Activated CD4-positive, alpha-beta T cell treated with anti-CD3 and anti-CD28 coated beads, Interleukin-2, amount 10 ng/mL, durations not matched to agents 24 days and 14 days (primary cell): ENCODE measurements at regions not wholly inside any gene's neighbourhood (a gene's known extent, or its start where the extent isn't known, plus 50 kb on each side); places are given as distances from the start of the nearest gene placed in this dataset.
"Not testable (repeated sequence)": the region's sequence is repeated elsewhere in the genome, so short reads cannot be mapped to it uniquely, and the experiment has no call there.

Experiments
- DNase-seq: peaks from one replicate; pipeline ENCODE4 v3.0.0; 2022
- H3K27ac Mint-ChIP-seq: one replicate; pipeline ENCODE4 v1.8.0; 2022; ENCODE audit warnings: mild to moderate bottlenecking, mixed read lengths
- H3K27me3 Mint-ChIP-seq: one replicate; pipeline ENCODE4 v1.8.0; 2022; ENCODE audit warnings: mixed read lengths
- H3K36me3 Mint-ChIP-seq: one replicate; pipeline ENCODE4 v1.8.0; 2022; ENCODE audit warnings: low read depth, mild to moderate bottlenecking, mixed read lengths
- H3K4me1 Mint-ChIP-seq: one replicate; pipeline ENCODE4 v1.8.0; 2021; ENCODE audit warnings: mixed read lengths
- H3K4me3 Mint-ChIP-seq: one replicate; pipeline ENCODE4 v1.8.0; 2022; ENCODE audit warnings: mild to moderate bottlenecking, moderate library complexity, mixed read lengths
- H3K9me3 Mint-ChIP-seq: one replicate; pipeline ENCODE4 v1.8.0; 2021; ENCODE audit warnings: mixed read lengths
- intact Hi-C: fragments of 100-400 bp; cut with micrococcal nuclease; formaldehyde crosslinking; loops from one replicate; pipeline ENCODE4 v1.15.1; 2023

DNA sequence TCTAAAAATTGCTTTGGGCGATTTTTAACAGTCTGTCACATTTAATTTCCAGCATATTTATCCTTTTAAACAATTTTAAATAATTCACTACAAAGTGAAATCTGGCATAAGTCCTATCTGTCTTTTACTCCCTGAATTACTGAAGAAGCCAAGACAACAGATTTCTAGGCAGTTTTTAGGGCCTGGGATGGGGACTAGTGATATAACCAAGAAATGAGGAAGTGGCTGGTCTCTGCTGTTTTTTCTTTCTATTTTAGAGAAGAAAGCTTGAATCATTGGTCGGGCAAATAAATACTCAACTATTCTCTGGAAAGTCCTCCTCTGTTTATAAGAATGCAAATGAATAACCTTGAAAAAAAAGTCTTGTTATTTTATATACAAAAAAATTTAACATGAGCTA lies 79.7 kb upstream of the SSBP2 start:
- Mint-ChIP-seq H3K36me3 (no peaks in the 10 kb centered on the region), H3K27me3 (peaks cover 2% of the 10 kb centered on the region), H3K4me1 (no peaks in the 10 kb centered on the region), H3K9me3 (peaks cover 3% of the 10 kb centered on the region), H3K4me3 (no peak overlapping the region), H3K27ac (no peak overlapping the region)
- intact Hi-C loops: no loop called here
- DNase-seq: no peak

DNA sequence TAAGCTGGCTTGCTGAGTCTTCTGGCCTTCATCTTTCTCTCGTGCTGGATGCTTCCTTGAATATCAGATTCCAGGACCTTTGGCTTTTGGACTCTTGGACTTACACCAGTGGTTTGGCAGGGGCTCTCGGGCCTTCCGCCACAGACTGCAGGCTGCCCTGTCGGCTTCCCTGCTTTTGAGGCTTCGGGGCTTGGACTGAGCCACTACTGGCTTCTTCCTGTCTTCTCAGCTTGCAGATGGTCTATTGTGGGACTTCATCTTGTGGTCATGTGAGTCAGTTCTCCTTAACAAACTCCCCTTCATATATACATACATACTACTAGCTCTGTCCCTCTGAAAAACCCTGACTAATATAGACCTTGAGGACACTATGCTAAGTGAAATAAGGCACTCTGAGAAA lies 78.3 kb upstream of the SSBP2 start:
- DNase-seq: peak; percentile 43
- intact Hi-C loops: no loop called here
- no peaks in the 10 kb centered on the region for H3K36me3 Mint-ChIP-seq
- H3K27ac Mint-ChIP-seq: no peak overlapping the region
- H3K9me3 Mint-ChIP-seq: peaks cover 3% of the 10 kb centered on the region
- H3K4me1 Mint-ChIP-seq: no peaks in the 10 kb centered on the region
- no peak overlapping the region for H3K4me3 Mint-ChIP-seq
- peaks cover 2% of the 10 kb centered on the region for H3K27me3 Mint-ChIP-seq

DNA sequence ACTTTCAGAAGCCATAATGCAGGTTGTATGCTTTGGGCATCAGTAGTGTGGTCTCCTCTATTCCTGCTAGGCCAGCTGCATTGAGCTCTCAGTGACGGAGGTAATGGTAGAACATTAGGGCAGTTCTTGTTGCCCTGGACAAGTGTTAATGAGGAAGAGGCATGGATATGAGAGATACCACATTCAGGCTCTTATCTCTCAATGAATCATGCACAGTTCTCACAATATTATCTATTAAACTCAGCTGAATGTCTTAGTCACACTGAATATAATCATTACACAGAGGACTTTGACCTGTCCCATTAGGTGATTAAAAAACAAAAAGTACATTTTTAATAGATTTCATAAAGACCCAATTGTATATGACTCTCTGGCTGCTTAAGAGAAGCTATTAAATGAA lies 76.6 kb upstream of the SSBP2 start:
- DNase-seq: no peak
- no peak overlapping the region for H3K4me3 Mint-ChIP-seq
- H3K27ac Mint-ChIP-seq: no peak overlapping the region
- H3K36me3 Mint-ChIP-seq: no peaks in the 10 kb centered on the region
- H3K9me3 Mint-ChIP-seq: peaks cover 3% of the 10 kb centered on the region
- H3K4me1 Mint-ChIP-seq: no peaks in the 10 kb centered on the region
- peaks cover 2% of the 10 kb centered on the region for H3K27me3 Mint-ChIP-seq
- intact Hi-C loops: no loop called here

DNA sequence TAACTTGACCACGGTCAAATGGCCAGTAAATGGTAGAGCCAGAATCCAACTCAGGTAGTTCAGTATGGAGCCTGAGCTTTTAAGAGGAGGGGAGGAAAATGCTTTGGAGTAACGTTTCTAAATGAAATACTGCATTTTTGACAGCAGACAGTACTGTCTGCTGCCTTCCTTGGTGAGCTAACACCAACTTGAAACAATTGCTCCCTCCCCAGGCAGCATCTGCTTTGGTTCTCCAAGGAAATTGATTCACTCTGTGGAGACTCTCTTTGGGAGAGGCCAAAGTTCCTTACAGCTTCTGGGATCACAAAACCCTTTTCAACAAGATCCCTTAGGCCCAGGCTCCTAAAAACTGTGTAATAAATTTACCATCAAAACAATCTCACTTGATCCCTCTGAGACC lies 75.2 kb upstream of the SSBP2 start:
- H3K4me1 Mint-ChIP-seq: no peaks in the 10 kb centered on the region
- peaks cover 6% of the 10 kb centered on the region for H3K9me3 Mint-ChIP-seq
- DNase-seq: peak; percentile 38
- no peak overlapping the region for H3K4me3 Mint-ChIP-seq
- peaks cover 2% of the 10 kb centered on the region for H3K27me3 Mint-ChIP-seq
- no peak overlapping the region for H3K27ac Mint-ChIP-seq
- no peaks in the 10 kb centered on the region for H3K36me3 Mint-ChIP-seq
- intact Hi-C loops: no loop called here

DNA sequence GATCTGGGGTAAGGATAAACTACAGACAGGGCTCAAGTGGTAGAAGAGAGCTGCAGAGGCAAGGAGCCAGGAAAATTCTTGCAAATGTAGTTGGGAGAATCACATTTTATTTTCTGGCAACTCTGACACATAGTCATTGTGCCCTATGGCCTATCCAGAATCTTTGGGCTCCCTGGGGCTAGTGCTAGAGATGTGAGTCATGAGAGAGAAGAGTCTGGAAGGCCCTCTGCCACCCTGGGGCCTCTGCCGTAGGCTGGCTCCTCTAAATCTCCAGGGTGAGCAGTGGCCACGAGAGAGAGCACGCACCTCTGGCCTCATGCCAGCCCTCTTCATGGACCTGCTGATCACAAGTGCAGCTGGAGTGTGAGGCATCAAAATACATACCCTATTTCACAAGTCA lies 74.3 kb upstream of the SSBP2 start:
- peaks cover 6% of the 10 kb centered on the region for H3K9me3 Mint-ChIP-seq
- no peak overlapping the region for H3K27ac Mint-ChIP-seq
- no peak overlapping the region for H3K4me3 Mint-ChIP-seq
- peaks cover 2% of the 10 kb centered on the region for H3K27me3 Mint-ChIP-seq
- H3K4me1 Mint-ChIP-seq: peaks cover 2% of the 10 kb centered on the region
- DNase-seq: peak; percentile 46
- intact Hi-C loops: no loop called here
- H3K36me3 Mint-ChIP-seq: no peaks in the 10 kb centered on the region

DNA sequence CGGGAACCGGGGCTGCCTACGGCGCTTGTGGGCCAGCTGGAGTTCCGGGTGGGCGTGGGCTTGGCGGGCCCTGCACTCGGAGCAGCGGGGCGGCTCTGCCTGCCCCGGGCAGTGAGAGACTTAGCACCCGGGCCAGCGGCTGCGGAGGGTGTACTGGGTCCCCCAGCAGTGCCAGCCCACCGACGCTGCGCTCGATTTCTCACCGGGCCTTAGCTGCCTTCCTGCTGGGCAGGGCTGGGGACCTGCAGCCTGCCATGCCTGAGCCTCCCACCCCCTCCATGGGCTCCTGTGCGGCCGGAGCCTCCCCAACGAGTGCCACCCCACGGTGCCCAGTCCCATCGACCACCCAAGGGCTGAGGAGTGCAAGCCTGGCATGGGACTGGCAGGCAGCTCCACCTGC lies 72.8 kb upstream of the SSBP2 start:
- H3K4me3 Mint-ChIP-seq, H3K9me3 Mint-ChIP-seq, DNase-seq, intact Hi-C loops, H3K36me3 Mint-ChIP-seq, H3K27me3 Mint-ChIP-seq, H3K4me1 Mint-ChIP-seq, H3K27ac Mint-ChIP-seq: not testable (repeated sequence)

DNA sequence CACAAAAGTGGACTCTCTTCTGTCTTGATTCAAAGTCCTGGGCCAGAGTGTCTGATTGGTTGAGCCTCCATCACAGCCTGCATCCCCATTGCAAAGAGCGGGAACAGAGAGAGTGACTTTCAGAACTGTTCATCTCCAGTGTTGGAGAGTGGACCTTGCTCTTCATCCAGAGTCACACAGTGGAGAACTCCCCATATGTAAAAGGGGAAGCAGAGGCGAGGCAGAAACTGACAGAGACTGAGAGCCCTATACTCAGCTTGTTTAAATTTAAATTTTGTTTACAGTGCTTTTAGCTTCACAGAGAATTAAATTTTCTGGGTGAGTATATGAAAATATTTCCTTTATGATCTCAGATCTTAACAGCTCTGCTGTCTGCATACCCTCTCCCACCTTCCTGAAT lies 70.0 kb upstream of the SSBP2 start:
- Mint-ChIP-seq H3K27me3 (no peaks in the 10 kb centered on the region), H3K4me3 (no peak overlapping the region), H3K9me3 (peaks cover 11% of the 10 kb centered on the region), H3K36me3 (no peaks in the 10 kb centered on the region), H3K4me1 (peaks cover 23% of the 10 kb centered on the region), H3K27ac (no peak overlapping the region)
- intact Hi-C loops: no loop called here
- no peak for DNase-seq

DNA sequence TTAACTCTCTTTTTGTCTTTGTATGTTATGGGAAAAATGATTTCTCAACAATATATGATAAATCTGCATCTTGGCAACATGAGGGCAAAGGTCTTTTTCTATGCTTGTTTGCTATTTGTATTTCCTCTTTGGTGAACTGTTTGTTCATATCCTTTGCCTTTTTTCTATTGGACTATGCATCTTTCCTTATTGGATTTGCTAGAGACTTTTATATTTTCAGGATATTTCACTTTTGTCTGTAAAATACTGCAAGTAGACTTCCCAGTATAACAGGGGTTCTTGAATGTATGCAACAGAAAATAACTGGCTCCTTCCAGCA lies 69.4 kb upstream of the SSBP2 start:
- Mint-ChIP-seq H3K4me1 (peaks cover 23% of the 10 kb centered on the region), H3K9me3 (peaks cover 11% of the 10 kb centered on the region), H3K4me3 (no peak overlapping the region), H3K27me3 (no peaks in the 10 kb centered on the region), H3K36me3 (no peaks in the 10 kb centered on the region), H3K27ac (no peak overlapping the region)
- DNase-seq: no peak
- intact Hi-C loops: no loop called here

DNA sequence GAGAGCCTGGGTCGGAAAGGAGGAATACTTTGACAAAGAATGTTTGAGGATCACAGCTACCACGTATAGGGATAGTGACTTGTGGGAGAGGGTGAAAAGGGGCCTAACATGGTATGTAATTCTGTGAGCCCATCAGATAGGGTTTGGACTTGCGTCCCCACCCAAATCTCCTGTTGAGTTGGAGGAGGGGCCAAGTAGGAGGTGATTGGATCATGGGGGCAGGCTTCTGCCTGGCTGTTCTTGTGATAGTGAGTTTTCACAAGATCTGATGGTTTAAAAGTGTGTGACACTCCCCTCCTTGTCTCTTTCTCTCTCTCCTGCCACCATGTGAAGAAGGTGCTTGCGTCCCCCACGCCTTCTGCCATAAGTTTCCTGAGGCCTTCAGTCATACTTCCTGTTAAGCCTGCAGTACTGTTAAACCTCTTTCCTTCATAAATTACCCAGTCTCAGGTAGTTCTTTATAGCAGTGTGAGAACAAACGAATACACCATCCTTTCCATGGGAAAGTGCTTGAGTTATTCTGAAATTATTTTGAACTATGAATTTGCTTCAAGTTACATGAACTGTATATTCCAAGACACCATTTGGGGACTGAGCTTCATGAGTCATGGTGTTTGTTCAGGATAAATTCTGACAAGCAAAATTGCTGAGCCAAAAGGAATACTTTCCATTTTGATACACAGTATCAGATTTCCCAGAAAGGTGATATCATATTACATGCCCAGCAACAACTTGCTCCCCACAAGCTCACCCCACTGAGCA lies 68.8 kb upstream of the SSBP2 start:
- intact Hi-C loops: no loop called here

DNA sequence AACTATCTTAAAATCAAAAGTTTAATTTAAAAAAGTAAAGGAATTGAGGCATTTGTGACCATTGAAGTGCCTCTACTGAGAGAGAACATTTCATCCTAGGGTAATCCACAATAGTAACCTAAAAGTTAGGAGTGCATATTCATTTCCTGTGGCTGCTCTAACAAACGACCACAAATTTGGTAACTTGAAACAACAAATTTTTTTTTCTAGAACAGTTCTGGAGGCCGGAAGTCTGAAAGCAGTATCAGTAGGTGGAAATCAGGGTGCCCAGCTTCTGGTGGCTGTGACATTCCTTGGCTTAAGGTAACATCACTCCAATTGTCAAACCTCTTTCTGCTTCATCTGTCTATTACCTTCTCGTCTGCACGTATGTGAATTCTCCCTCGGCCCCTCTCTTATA lies 67.1 kb upstream of the SSBP2 start:
- peak; percentile 68 for DNase-seq
- Mint-ChIP-seq H3K4me3 (no peak overlapping the region), H3K27me3 (peaks cover 5% of the 10 kb centered on the region), H3K27ac (no peak overlapping the region), H3K36me3 (no peaks in the 10 kb centered on the region), H3K9me3 (peaks cover 11% of the 10 kb centered on the region), H3K4me1 (peaks cover 23% of the 10 kb centered on the region)
- intact Hi-C loops: no loop called here

More for the DNA sequence above, 68.8 kb upstream of the SSBP2 start:
- Mint-ChIP-seq H3K4me1 (peaks cover 23% of the 10 kb centered on the region), H3K36me3 (no peaks in the 10 kb centered on the region), H3K27ac (peak overlapping the region; percentile 25), H3K9me3 (peaks cover 11% of the 10 kb centered on the region), H3K4me3 (no peak overlapping the region), H3K27me3 (no peaks in the 10 kb centered on the region)
- no peak for DNase-seq

DNA sequence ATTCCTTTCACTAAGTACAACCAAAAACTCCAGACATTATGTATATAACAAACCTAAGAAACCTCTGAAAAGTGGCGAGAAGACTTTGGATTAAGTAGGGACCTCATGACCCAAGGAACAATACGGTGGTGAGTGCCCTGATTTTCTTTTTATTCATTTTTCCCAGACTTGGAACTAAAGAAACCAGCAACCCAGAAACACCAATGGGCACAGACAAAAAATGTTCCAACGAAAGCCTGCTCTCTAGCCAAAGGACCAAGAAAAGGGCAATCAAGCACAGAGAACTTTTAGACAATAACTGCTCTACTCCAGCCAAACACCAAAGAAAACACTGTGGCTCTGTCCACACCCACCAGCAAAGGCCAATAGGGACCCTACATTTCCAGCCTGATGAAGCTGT lies 66.2 kb upstream of the SSBP2 start:
- Mint-ChIP-seq H3K9me3 (peaks cover 10% of the 10 kb centered on the region), H3K36me3 (no peaks in the 10 kb centered on the region), H3K4me3 (no peak overlapping the region), H3K27ac (no peak overlapping the region), H3K4me1 (peaks cover 23% of the 10 kb centered on the region), H3K27me3 (peaks cover 5% of the 10 kb centered on the region)
- intact Hi-C loops: no loop called here
- no peak for DNase-seq

DNA sequence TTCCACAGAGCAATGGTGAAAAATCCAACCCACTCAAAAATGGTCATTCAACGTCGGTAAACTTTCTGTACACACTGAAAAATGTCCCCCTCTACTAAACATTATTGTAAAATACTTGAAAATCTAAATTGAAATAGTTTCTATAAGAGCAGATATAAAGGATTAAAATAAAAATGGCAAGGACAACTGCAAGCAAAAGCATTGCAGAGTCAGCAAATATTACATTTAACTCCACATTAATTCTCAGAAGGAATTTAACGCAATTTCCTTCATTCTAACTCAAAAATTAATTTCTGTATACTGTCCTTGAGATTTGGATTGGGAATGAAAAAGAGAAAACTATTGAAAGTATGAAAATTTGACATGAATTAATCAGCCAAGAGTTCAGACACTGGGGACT lies 64.4 kb upstream of the SSBP2 start:
- Mint-ChIP-seq H3K36me3 (no peaks in the 10 kb centered on the region), H3K27me3 (peaks cover 5% of the 10 kb centered on the region), H3K4me1 (peaks cover 22% of the 10 kb centered on the region), H3K4me3 (no peak overlapping the region), H3K9me3 (peaks cover 7% of the 10 kb centered on the region), H3K27ac (no peak overlapping the region)
- intact Hi-C loops: no loop called here
- DNase-seq: no peak

DNA sequence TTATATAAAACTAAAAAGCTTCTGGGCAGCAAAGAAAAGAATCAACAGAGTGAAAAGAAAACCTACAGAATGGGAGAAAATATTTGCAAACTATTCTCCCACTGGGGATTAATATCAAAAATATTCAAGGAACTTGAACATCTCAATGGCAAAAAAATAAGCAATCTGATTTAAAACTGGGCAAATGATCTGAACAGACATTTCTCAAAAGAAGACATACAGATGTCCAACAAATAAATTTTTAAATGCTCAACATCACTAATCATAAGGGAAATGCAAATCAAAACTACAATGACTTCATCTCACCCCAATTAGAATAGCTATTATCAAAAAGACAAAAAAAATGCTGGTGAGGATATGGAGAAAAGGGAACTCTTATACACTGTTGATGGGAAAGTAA lies 57.2 kb upstream of the SSBP2 start:
- Mint-ChIP-seq H3K36me3 (no peaks in the 10 kb centered on the region), H3K27me3 (peaks cover 11% of the 10 kb centered on the region), H3K4me1 (peaks cover 7% of the 10 kb centered on the region), H3K4me3 (no peak overlapping the region), H3K9me3 (peaks cover 22% of the 10 kb centered on the region), H3K27ac (no peak overlapping the region)
- DNase-seq: no peak
- intact Hi-C loops: no loop called here

DNA sequence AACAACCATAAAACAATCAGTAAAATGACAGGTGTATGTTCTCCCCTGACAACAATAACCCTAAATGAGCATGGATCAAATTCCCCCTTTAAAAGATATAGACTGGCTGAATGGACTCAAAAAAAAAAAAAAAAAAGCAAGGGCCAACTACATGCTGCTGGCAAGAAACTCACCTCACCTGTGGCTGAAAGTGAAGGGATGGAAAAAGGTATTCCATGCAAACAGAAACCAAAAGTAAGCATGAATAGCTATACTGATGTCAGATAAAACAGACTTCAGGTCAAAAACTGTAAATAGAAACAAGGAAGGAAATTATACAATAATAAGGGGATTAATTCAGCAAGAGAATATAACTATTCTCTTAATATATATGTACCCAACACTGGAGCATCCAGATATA lies 54.2 kb upstream of the SSBP2 start:
- peaks cover 7% of the 10 kb centered on the region for H3K4me1 Mint-ChIP-seq
- H3K27me3 Mint-ChIP-seq: peaks cover 11% of the 10 kb centered on the region
- no peaks in the 10 kb centered on the region for H3K36me3 Mint-ChIP-seq
- intact Hi-C loops: no loop called here
- peak; percentile 57 for DNase-seq
- H3K27ac Mint-ChIP-seq: no peak overlapping the region
- peaks cover 28% of the 10 kb centered on the region for H3K9me3 Mint-ChIP-seq
- no peak overlapping the region for H3K4me3 Mint-ChIP-seq

DNA sequence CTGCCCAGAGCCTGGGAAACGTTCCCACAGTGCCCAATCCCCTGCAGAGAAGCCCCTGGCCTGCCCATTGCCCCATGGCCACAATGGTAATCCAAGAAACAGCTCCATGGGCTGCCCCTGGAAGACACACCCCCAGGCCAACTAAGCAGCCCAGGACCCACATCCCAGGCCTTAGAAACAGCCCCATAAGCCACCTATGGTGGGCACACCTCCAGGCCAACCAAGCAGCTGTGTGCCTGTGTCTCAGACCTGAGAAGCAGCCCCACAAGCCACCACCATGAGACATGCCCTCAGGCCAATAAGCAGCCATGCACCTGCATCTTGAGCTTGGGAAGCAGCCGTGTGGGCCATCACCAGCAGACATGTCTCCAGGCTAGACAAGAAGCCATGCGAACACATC lies 52.9 kb upstream of the SSBP2 start:
- H3K36me3 Mint-ChIP-seq: no peaks in the 10 kb centered on the region
- H3K9me3 Mint-ChIP-seq: peaks cover 28% of the 10 kb centered on the region
- no peak overlapping the region for H3K4me3 Mint-ChIP-seq
- intact Hi-C loops: no loop called here
- H3K27ac Mint-ChIP-seq: no peak overlapping the region
- DNase-seq: peak; percentile 51
- H3K27me3 Mint-ChIP-seq: peaks cover 11% of the 10 kb centered on the region
- H3K4me1 Mint-ChIP-seq: peaks cover 7% of the 10 kb centered on the region
